RWPE2 (cell line): ENCODE measurements at regions not wholly inside any gene's neighbourhood (a gene's known extent, or its start where the extent isn't known, plus 50 kb on each side); places are given as distances from the start of the nearest gene placed in this dataset.

Source experiments
- ATAC-seq: fragments of 200-7000 bp; cut with Tn5 transposase; 3 replicates; pipeline ENCODE4 v1.9.1; 2021; ENCODE audit warnings: low read depth
- DNase-seq: peaks from one replicate; pipeline ENCODE4 v3.0.0-alpha.2; 2020; ENCODE audit warnings: low spot score
- H3K27ac ChIP-seq: fragments of 450-650 bp; 2 replicates; pipeline ENCODE4 v1.5.1; 2017; ENCODE audit warnings: mild to moderate bottlenecking; ENCODE audit not compliant: poor library complexity, severe bottlenecking
- H3K27me3 ChIP-seq: fragments of 250-450 bp; sonication (Bioruptor Pico); 2 replicates; pipeline ENCODE4 v1.5.1; 2021; ENCODE audit warnings: mild to moderate bottlenecking, moderate library complexity; ENCODE audit not compliant: insufficient read depth, poor library complexity, severe bottlenecking
- H3K36me3 ChIP-seq: fragments of 250-450 bp; sonication (Bioruptor Pico); 2 replicates; pipeline ENCODE4 v1.5.1; 2020; ENCODE audit warnings: low read depth, mild to moderate bottlenecking, moderate library complexity
- H3K4me1 ChIP-seq: fragments of 250-450 bp; sonication (Bioruptor Pico); 2 replicates; pipeline ENCODE4 v1.5.1; 2021; ENCODE audit warnings: mild to moderate bottlenecking, moderate library complexity; ENCODE audit not compliant: insufficient read depth, poor library complexity, severe bottlenecking
- H3K4me3 ChIP-seq: fragments of 250-450 bp; sonication (Bioruptor Pico); 2 replicates; pipeline ENCODE4 v1.5.1; 2021; ENCODE audit warnings: mild to moderate bottlenecking, moderate library complexity; ENCODE audit not compliant: severe bottlenecking
- H3K9me3 ChIP-seq: fragments of 250-450 bp; sonication (Bioruptor Pico); 2 replicates; pipeline ENCODE4 v1.5.1; 2021; ENCODE audit warnings: mild to moderate bottlenecking, moderate library complexity; ENCODE audit not compliant: severe bottlenecking
- CTCF ChIP-seq: fragments of 450-650 bp; IDR thresholded peaks from one replicate; pipeline ENCODE4 v1.5.1; 2017; ENCODE audit warnings: mild to moderate bottlenecking, moderate library complexity; ENCODE audit not compliant: poor library complexity, severe bottlenecking

- no peak for ATAC-seq
- H3K36me3 ChIP-seq: no peaks in the 10 kb centered on the region
- no peak overlapping the region for H3K4me3 ChIP-seq
- DNase-seq: no peak
- H3K9me3 ChIP-seq: no peaks in the 10 kb centered on the region
- no peak for TF ChIP-seq CTCF
- H3K27me3 ChIP-seq: no peaks in the 10 kb centered on the region
- H3K4me1 ChIP-seq: no peaks in the 10 kb centered on the region
- no peak overlapping the region for H3K27ac ChIP-seq
These were observed 1657.4 kb upstream of the IGFBP7 start for GRCh38 chr4:58767598-58767997.

- no peak for ATAC-seq
These were observed 1656.6 kb upstream of the IGFBP7 start for GRCh38 chr4:58766763-58767162.

GRCh38 chr4:58761563-58761962, 1651.4 kb upstream of the IGFBP7 start:
- Histone ChIP-seq H3K27ac (no peak overlapping the region), H3K4me1 (no peaks in the 10 kb centered on the region), H3K36me3 (no peaks in the 10 kb centered on the region; the same call in 1 of the 2 replicates), H3K27me3 (no peaks in the 10 kb centered on the region), H3K9me3 (no peaks in the 10 kb centered on the region), H3K4me3 (no peak overlapping the region)
- no peak for TF ChIP-seq CTCF
- ATAC-seq (no peak), DNase-seq (no peak)

More at GRCh38 chr4:58766763-58767162, 1656.6 kb upstream of the IGFBP7 start:
- TF ChIP-seq CTCF: no peak
- H3K27me3 ChIP-seq: no peaks in the 10 kb centered on the region
- H3K27ac ChIP-seq: no peak overlapping the region
- DNase-seq: no peak
- H3K4me3 ChIP-seq: no peak overlapping the region
- no peaks in the 10 kb centered on the region for H3K4me1 ChIP-seq
- H3K9me3 ChIP-seq: no peaks in the 10 kb centered on the region
- no peaks in the 10 kb centered on the region for H3K36me3 ChIP-seq

- no peaks in the 10 kb centered on the region; the same call in 1 of the 2 replicates for H3K36me3 ChIP-seq
- H3K4me1 ChIP-seq: no peaks in the 10 kb centered on the region
- no peak overlapping the region for H3K4me3 ChIP-seq
- H3K27ac ChIP-seq: no peak overlapping the region
- DNase-seq: no peak
- no peaks in the 10 kb centered on the region for H3K9me3 ChIP-seq
- H3K27me3 ChIP-seq: no peaks in the 10 kb centered on the region
- TF ChIP-seq CTCF: no peak
- no peak for ATAC-seq
These were observed 1650.6 kb upstream of the IGFBP7 start for GRCh38 chr4:58760737-58761136.

DNA sequence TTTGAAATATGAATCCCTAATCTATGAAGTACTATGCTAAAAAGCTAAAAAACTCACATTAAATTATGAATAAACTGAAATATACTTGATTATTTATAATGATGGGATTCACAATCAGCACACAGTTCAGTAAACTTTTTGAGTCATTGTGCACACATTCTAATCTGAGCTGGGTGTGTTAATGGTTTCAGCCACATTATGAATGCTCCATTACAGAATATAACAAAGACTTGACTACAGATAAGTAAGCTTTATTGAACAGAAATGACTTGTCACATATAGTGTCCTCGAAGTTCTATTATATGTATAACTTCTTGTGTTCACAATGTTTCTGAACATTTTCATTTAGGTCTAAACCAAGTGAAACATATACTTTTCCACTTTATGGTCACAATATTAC, 1649.9 kb upstream of the IGFBP7 start:
- no peak for TF ChIP-seq CTCF
- DNase-seq (no peak), ATAC-seq (no peak)
- Histone ChIP-seq H3K27me3 (no peaks in the 10 kb centered on the region), H3K4me1 (no peaks in the 10 kb centered on the region), H3K27ac (no peak overlapping the region), H3K9me3 (no peaks in the 10 kb centered on the region), H3K4me3 (no peak overlapping the region), H3K36me3 (no peaks in the 10 kb centered on the region; the same call in 1 of the 2 replicates)
